Neutrophil (primary cell): ENCODE measurements at regions not wholly inside any gene's neighbourhood (a gene's known extent, or its start where the extent isn't known, plus 50 kb on each side); places are given as distances from the start of the nearest gene placed in this dataset.
A peak's percentile ranks its signal among the peaks of the same experiment; 100 is the strongest.

Source experiments
- H3K27ac ChIP-seq: fragments of 200-600 bp; sonication (generic); 2 replicates; pipeline ENCODE4 v1.5.1; 2016; ENCODE audit warnings: mild to moderate bottlenecking, moderate library complexity
- H3K27me3 ChIP-seq: fragments of 200-600 bp; sonication (generic); 2 replicates; pipeline ENCODE4 v1.6.0; 2016; ENCODE audit warnings: mild to moderate bottlenecking
- H3K36me3 ChIP-seq: fragments of 200-600 bp; sonication (generic); 2 replicates; pipeline ENCODE4 v1.5.1; 2017
- H3K4me1 ChIP-seq, 2 experiments: fragments of 200-600 bp in 1 of 2; sonication (generic) in 1 of 2; 1 replicate in 1 of 2; 2 replicates in 1 of 2; pipeline versions ENCODE4 v1.5.1 to v1.6.1; 2013 to 2016; ENCODE audit warnings: low read depth in 1 of 2, low read length in 1 of 2, mild to moderate bottlenecking in 1 of 2, moderate library complexity in 1 of 2; ENCODE audit not compliant: control insufficient read depth in 1 of 2, insufficient read depth in 1 of 2
- H3K4me3 ChIP-seq, 2 experiments: fragments of 200-600 bp in 1 of 2; sonication (generic) in 1 of 2; 1 replicate in 1 of 2; 2 replicates in 1 of 2; pipeline ENCODE4 v1.5.1; 2013 to 2016; ENCODE audit warnings: low read depth in 1 of 2, low read length in 1 of 2, mild to moderate bottlenecking in 1 of 2, moderate library complexity in 1 of 2
- H3K9me3 ChIP-seq: fragments of 200-600 bp; sonication (generic); 2 replicates; pipeline ENCODE4 v1.5.1; 2016
- CTCF ChIP-seq: fragments of 200-600 bp; sonication (generic); IDR thresholded peaks from 2 replicates; pipeline ENCODE4 v1.5.1; 2016; ENCODE audit warnings: antibody characterized with exemption

DNA sequence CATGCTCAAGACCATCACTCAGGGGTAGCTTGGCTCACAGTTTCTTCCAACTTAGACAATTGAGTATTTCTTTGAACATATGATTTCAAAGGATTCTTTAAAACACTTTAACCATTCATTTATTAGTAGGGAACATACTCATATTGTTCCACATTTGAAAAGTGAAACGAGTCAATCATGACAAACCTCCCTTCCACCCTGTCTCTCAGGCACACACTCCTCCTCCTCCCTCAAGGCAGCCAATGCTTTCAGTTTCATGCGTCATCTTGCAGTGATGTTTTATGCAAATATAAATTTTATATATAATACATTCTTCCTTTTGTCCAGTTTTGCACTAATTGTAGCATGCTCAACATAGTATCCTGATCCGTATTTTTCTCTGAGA is 126.0 kb upstream of the BOD1 start:
- Histone ChIP-seq H3K36me3 (no peaks in the 10 kb centered on the region), H3K27ac (peak overlapping the region; percentile 52), H3K4me3 (no peak overlapping the region), H3K4me1 (peaks cover 6 to 28% of the 10 kb centered on the region in 2 experiments), H3K9me3 (no peaks in the 10 kb centered on the region), H3K27me3 (no peaks in the 10 kb centered on the region)
- no peak for TF ChIP-seq CTCF

GRCh38 chr5:173743641-173744343 is 127.3 kb upstream of the BOD1 start:
- no peak for TF ChIP-seq CTCF
- no peaks in the 10 kb centered on the region for H3K27me3 ChIP-seq
- H3K4me1 ChIP-seq: peaks cover 6 to 28% of the 10 kb centered on the region in 2 experiments
- no peaks in the 10 kb centered on the region for H3K9me3 ChIP-seq
- H3K4me3 ChIP-seq: no peak overlapping the region
- no peak overlapping the region for H3K27ac ChIP-seq
- no peaks in the 10 kb centered on the region for H3K36me3 ChIP-seq

DNA sequence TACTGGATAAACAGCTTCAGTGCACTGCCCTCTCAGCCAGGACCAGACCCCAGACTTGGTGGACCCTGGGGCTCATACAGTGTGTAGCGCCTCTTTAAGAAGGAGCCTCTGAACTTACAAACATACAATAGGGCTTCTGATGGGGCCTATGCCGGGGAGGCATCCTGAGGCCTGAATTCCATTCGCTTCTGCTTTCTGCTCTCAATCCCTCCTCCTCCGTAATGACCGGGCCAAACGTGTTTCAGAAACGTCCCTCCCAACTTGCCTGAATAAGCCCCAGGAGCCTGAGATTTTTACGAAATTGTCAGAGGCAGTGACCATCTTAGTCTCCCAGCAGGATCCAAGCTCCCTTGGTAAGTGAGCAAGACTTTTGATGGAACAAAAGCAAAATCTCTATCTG is 128.1 kb upstream of the BOD1 start:
- Histone ChIP-seq H3K9me3 (no peaks in the 10 kb centered on the region), H3K4me1 (peaks cover 6 to 28% of the 10 kb centered on the region in 2 experiments), H3K27me3 (no peaks in the 10 kb centered on the region), H3K4me3 (no peak overlapping the region), H3K36me3 (no peaks in the 10 kb centered on the region), H3K27ac (peak overlapping the region; percentile 51)
- TF ChIP-seq CTCF: no peak

GRCh38 chr5:173745123-173745522 is 128.7 kb upstream of the BOD1 start:
- H3K36me3 ChIP-seq: no peaks in the 10 kb centered on the region
- peak overlapping the region; percentile 51 for H3K27ac ChIP-seq
- H3K9me3 ChIP-seq: no peaks in the 10 kb centered on the region
- TF ChIP-seq CTCF: no peak
- H3K4me3 ChIP-seq: no peak overlapping the region
- H3K27me3 ChIP-seq: no peaks in the 10 kb centered on the region
- peaks cover 6 to 28% of the 10 kb centered on the region in 2 experiments for H3K4me1 ChIP-seq

GRCh38 chr5:173745557-173745956 is 129.1 kb upstream of the BOD1 start:
- H3K4me1 ChIP-seq: peaks cover 6 to 31% of the 10 kb centered on the region in 2 experiments
- TF ChIP-seq CTCF: no peak
- H3K9me3 ChIP-seq: no peaks in the 10 kb centered on the region
- H3K4me3 ChIP-seq: no peak overlapping the region
- no peaks in the 10 kb centered on the region for H3K27me3 ChIP-seq
- H3K36me3 ChIP-seq: no peaks in the 10 kb centered on the region
- H3K27ac ChIP-seq: peak overlapping the region; percentile 23
